ENCODE measurements at regions not wholly inside any gene's neighbourhood (a gene's known extent, or its start where the extent isn't known, plus 50 kb on each side); places are given as distances from the start of the nearest gene placed in this dataset.
A peak's percentile ranks its signal among the peaks of the same experiment; 100 is the strongest.
"Not testable (repeated sequence)": the region's sequence is repeated elsewhere in the genome, so short reads cannot be mapped to it uniquely, and the experiment has no call there.

DNA sequence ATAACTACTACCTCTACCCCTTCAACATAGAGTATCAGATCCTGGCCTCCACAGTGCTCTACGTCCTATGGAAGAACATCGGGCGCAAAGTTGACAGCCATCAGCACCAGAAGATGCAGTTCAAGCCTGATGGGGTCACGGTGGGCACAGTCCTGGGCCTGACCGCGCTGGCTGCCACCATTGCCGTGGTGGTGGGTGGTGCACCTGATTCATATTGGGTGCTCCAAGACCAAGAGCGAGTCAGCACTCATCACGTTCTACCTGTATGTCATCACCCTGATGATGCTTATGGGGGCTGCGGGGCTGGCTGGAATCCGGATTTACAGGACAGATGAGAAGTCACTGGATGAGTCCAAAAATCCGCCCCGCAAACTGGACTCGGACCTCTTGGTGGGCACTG is 846.4 kb downstream of the RPIA start:
- DNase-seq (ENCODE audit: extremely low read depth, low read depth) = not testable (repeated sequence)

DNA sequence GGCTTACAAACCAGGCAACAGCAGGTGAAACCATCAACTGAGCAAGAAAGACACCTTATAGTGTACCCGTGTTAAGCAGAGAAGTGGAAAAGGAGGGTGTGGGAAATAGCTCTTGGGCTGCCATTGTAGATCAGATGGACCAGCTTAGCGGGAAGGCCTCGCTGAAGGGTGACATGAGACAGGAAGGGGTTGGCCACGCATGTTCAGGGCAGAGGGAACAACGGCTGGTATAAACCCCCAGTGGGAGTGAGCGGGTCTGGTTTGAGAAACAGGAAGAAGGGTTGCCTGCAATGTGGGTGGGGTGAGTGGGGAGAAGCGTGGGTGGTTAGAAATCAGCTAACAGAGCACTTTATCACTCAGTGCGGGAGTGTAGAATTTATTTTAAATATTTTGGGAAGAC is 852.6 kb downstream of the RPIA start:
- DNase-seq (ENCODE audit: extremely low read depth, low read depth) = not testable (repeated sequence)

DNA sequence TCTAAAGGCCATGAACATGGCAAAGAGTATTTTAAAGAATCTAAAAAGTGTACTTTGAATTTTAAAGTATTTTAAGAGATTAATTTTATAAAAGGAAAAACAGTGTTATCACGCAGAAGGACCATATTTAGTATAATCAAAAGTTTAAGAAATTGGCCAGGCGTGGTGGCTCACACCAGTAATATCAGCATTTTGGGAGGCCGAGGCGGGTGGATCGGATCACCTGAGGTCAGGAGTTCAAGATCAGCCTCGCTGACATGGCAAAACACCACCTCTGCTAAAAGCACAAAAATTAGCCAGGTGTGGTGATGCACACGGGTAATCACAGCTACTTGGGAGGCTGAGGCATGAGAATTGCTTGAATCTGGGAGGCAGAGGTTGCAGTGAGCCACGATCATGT is 887.7 kb downstream of the RPIA start:
- DNase-seq (ENCODE audit: extremely low read depth, low read depth) = not testable (repeated sequence)

DNA sequence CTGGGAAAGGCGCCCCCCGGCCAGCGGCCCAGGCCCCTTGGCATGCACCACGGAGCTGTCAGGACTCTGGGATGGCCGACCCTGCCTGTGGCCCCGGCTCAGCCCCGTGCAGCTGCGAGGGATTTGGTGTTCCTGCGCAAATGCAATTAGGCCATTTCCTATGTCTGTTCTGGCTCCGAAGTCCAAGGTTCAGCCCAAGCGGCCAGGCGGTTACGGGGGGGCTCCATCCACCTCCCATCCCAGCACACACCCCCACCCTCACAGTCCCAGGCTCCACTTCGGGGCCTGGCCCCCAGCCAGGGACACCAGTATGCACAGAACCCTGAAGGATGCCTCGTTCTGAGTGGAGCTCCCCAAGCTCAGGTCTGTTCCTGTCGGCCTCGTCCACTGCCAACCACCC is 891.3 kb downstream of the RPIA start:
- not testable (repeated sequence) for DNase-seq (ENCODE audit: extremely low read depth, low read depth)

DNA sequence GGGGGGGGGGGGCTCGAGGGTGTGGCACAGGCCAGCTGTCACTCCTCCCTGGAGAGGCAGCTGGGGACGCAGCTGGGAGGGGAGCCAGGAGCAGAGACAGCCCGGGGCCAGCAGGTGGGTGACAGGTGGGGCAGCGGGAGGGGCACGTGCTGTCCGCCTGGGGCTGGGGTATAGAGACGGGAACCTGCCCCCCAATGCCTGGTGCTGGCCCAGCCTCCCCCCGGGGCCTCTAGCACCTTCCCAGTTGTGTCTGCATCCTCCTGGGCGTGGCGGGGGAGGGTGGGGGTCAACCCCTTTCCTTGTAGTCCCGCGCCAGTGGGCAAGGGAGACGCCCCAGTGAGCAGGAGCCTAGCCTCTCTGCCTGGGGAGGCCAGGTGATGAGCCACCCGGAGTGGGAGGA is 892.6 kb downstream of the RPIA start:
- DNase-seq (ENCODE audit: extremely low read depth, low read depth) = not testable (repeated sequence)

DNA sequence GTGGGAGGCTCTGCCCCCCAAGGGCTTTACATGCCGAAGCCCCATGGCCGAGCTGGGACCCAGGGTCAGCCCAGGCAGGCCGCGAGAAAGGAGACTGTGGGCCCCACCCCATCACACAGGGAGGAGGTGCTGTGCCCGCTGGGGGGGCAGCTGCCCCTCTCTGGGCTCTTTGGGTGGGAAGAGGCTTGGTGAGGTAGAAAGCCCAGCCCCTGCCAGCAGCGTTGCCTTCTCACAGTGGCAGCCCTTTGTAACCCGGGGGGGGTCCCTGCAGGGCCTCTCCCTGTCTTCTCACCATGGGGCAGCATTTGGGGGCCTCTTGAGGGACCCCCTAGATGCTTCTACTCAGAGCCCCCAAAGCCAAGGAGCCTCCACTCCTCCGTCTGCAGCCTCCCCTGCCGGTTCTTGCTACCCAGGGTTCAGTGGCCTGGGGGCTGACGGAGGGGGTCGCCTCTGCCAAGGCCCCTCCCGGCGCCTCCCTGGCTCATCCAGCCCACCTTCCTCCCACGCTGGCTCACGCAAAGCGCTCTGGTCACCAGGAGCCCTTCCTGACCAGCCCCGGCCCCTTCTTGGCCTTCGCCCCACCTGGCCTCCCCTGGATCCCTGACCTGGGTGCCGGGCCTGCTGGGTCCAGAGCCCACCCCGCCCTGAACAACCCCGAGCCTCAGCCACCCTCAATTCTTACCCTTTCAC is 893.5 kb downstream of the RPIA start:
- DNase-seq (ENCODE audit: extremely low read depth, low read depth) = not testable (repeated sequence)

DNA sequence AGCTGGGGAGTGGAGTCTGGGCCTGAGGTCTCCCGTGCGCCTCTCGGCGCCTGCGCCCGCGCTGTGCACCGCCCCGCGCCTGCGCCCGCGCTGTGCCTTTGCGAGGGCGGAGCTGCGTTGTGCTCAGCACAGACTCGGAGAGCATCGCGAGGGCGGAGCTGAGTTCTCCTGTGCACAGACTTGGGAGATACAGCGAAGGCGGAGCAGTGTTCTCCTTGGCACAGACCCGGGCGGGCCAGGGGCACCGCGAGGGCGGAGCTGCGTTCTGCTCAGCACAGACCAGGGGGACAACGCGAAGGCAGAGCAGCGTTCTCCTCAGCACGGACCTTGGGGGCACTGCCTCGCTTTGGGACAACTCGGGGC is 894.1 kb downstream of the RPIA start:
- DNase-seq (ENCODE audit: extremely low read depth, low read depth) = peak; percentile 48

DNA sequence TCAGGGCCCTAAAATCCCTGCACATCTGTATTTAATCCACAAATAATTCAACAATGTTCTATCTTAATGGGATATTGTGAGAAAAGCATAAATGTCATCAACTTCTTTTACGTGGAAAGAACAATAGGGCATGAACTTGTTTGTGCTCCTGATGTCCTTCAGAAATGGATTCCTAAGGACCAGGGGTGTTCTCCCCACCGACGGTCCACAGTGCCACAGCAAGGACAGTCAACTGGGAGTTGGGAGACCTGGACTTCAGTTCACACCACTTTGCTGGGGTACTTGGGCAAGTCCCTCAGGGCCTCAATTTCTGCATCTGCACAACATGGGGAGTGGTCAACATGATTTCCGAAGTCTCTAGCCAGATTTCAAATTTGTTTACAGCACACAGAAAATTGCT is 908.4 kb downstream of the RPIA start:
- DNase-seq (ENCODE audit: extremely low read depth, low read depth) = not testable (repeated sequence)

GRCh38 chr2:89606514-89606913 is 915.0 kb downstream of the RPIA start:
- not testable (repeated sequence) for DNase-seq (ENCODE audit: extremely low read depth, low read depth)

GRCh38 chr2:89610207-89610926 is 918.9 kb downstream of the RPIA start:
- not testable (repeated sequence) for DNase-seq (ENCODE audit: extremely low read depth, low read depth)

GRCh38 chr2:89610927-89611515 is 919.5 kb downstream of the RPIA start:
- DNase-seq (ENCODE audit: extremely low read depth, low read depth) = not testable (repeated sequence)

DNA sequence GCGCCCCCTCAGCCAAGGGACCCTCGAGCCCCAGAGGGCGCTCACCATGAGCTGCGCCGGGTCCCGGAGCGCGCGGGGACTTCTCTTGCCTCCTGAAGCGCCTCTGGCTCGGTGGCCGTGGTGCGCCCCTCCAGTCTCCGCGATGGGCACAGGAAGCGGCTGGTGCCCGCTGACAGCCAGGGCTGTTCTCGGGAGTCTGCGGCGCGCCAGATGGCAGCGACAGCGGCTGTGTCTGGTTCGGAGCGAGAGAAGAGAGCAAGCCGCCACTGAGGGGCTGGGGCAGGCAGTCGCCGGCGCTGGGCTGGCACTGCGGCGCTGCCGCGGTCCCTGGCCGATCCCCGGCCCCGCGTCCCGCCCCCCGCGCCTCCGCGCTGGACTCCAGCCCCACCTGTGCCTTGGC is 920.2 kb downstream of the RPIA start:
- DNase-seq (ENCODE audit: extremely low read depth, low read depth) = not testable (repeated sequence)

DNA sequence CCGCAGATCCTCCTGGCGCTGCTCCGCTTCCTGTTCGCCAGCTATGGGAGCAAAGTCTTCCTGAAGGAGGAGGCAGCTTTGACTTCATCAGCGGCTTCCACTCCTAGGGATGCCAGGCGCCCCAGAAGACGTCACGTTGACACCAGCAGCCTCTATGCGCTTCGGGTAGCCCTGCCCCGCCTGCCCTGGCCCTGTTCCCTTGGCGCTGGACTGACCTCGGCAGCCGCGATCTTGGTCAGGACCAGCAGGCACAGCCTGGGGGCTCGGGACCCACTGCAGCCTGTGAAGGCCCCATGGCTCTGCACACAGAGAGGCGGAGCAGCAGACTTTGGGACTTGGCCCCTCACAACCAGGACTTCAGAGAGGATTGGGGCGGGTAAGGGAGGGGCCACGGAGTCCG is 957.8 kb downstream of the RPIA start:
- DNase-seq (ENCODE audit: extremely low read depth, low read depth) = not testable (repeated sequence)

DNA sequence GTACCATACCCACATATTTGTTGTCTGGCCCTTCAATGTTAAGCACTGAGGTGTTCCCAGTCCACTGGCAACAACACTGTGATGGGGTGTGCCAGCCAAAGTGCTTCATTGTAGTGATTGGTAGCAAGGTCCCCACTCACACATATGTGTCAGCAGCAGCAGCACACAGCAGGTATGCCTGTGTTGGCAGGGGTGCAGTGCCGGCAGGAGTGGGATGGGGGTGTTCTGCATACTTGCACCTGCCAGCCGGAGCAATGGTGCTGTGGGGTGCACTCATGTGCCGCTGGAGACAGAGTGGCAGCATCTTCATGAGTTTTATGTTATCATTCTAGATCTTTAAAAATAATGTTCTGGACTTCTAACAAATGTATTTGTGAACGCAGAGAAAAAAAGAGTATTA is 987.8 kb downstream of the RPIA start:
- DNase-seq (ENCODE audit: extremely low read depth, low read depth) = not testable (repeated sequence)

Small RNAs in the stretch of these regions (small RNA-seq; reads per million reads assigned to genes)
- 0 reads per million in 2 experiments for gene RF00001
